IPS-18a (cell line): ENCODE measurements at regions not wholly inside any gene's neighbourhood (a gene's known extent, or its start where the extent isn't known, plus 50 kb on each side); places are given as distances from the start of the nearest gene placed in this dataset.
"Not testable (repeated sequence)": the region's sequence is repeated elsewhere in the genome, so short reads cannot be mapped to it uniquely, and the experiment has no call there.

Experiments used
- H3K27ac ChIP-seq: one replicate; pipeline ENCODE4 v1.5.1; 2013; ENCODE audit warnings: low read length
- H3K27me3 ChIP-seq: one replicate; pipeline ENCODE4 v1.6.1; 2013; ENCODE audit warnings: mild to moderate bottlenecking, low read length; ENCODE audit not compliant: control insufficient read depth, insufficient read depth
- H3K36me3 ChIP-seq: one replicate; pipeline ENCODE4 v1.6.1; 2013; ENCODE audit warnings: low read depth, low read length; ENCODE audit not compliant: control insufficient read depth
- H3K4me1 ChIP-seq: one replicate; pipeline ENCODE4 v1.6.1; 2013; ENCODE audit warnings: low read depth, low read length; ENCODE audit not compliant: control insufficient read depth
- H3K4me3 ChIP-seq: one replicate; pipeline ENCODE4 v1.5.1; 2013; ENCODE audit warnings: low read length
- H3K9ac ChIP-seq: one replicate; pipeline ENCODE4 v1.6.1; 2013; ENCODE audit warnings: mild to moderate bottlenecking, low read length, moderate library complexity
- H3K9me3 ChIP-seq: one replicate; pipeline ENCODE4 v1.6.1; 2013; ENCODE audit warnings: low read depth, low read length; ENCODE audit not compliant: control insufficient read depth

- no peaks in the 10 kb centered on the region for H3K36me3 ChIP-seq
- H3K9ac ChIP-seq, result no peak overlapping the region
- H3K4me1 ChIP-seq, result no peaks in the 10 kb centered on the region
- no peaks in the 10 kb centered on the region for H3K9me3 ChIP-seq
- no peak overlapping the region for H3K27ac ChIP-seq
- no peak overlapping the region for H3K4me3 ChIP-seq
- no peaks in the 10 kb centered on the region for H3K27me3 ChIP-seq
Observed at GRCh38 chr14:101088714-101089113, 185.2 kb upstream of the RTL1 start.

- not testable (repeated sequence) for H3K4me3 ChIP-seq, H3K9me3 ChIP-seq, H3K27me3 ChIP-seq, H3K36me3 ChIP-seq, H3K27ac ChIP-seq, H3K4me1 ChIP-seq, H3K9ac ChIP-seq
Observed at GRCh38 chr14:101090478-101090877, 187.0 kb upstream of the RTL1 start.

- Histone ChIP-seq H3K27ac (no peak overlapping the region), H3K9ac (no peak overlapping the region), H3K9me3 (no peaks in the 10 kb centered on the region), H3K27me3 (no peaks in the 10 kb centered on the region), H3K4me3 (no peak overlapping the region), H3K4me1 (no peaks in the 10 kb centered on the region), H3K36me3 (no peaks in the 10 kb centered on the region)
Observed at GRCh38 chr14:101090976-101091375, 187.5 kb upstream of the RTL1 start.

- not testable (repeated sequence) for H3K27ac ChIP-seq, H3K4me1 ChIP-seq, H3K9ac ChIP-seq
Observed at GRCh38 chr14:101094916-101095315, 191.4 kb upstream of the RTL1 start.

GRCh38 chr14:101096551-101096950 is 193.0 kb upstream of the RTL1 start:
- Histone ChIP-seq H3K4me1 (no peaks in the 10 kb centered on the region), H3K4me3 (no peak overlapping the region), H3K36me3 (no peaks in the 10 kb centered on the region), H3K27me3 (no peaks in the 10 kb centered on the region), H3K9ac (no peak overlapping the region), H3K9me3 (peaks cover 9% of the 10 kb centered on the region), H3K27ac (no peak overlapping the region)

More at GRCh38 chr14:101094916-101095315, 191.4 kb upstream of the RTL1 start:
- H3K9me3 ChIP-seq, H3K36me3 ChIP-seq, H3K27me3 ChIP-seq, H3K4me3 ChIP-seq: not testable (repeated sequence)

GRCh38 chr14:101097109-101097793 is 193.7 kb upstream of the RTL1 start:
- H3K4me1 ChIP-seq, result no peaks in the 10 kb centered on the region
- no peak overlapping the region for H3K9ac ChIP-seq
- H3K9me3 ChIP-seq, result peaks cover 9% of the 10 kb centered on the region
- H3K36me3 ChIP-seq, result no peaks in the 10 kb centered on the region
- H3K27ac ChIP-seq, result no peak overlapping the region
- no peaks in the 10 kb centered on the region for H3K27me3 ChIP-seq
- no peak overlapping the region for H3K4me3 ChIP-seq

- H3K36me3 ChIP-seq, result no peaks in the 10 kb centered on the region
- no peaks in the 10 kb centered on the region for H3K27me3 ChIP-seq
- H3K27ac ChIP-seq, result no peak overlapping the region
- H3K9me3 ChIP-seq, result peaks cover 9% of the 10 kb centered on the region
- no peak overlapping the region for H3K9ac ChIP-seq
- no peaks in the 10 kb centered on the region for H3K4me1 ChIP-seq
- no peak overlapping the region for H3K4me3 ChIP-seq
Observed at GRCh38 chr14:101098177-101098576, 194.7 kb upstream of the RTL1 start.

GRCh38 chr14:101098641-101099040 is 195.1 kb upstream of the RTL1 start:
- Histone ChIP-seq H3K4me3 (no peak overlapping the region), H3K36me3 (no peaks in the 10 kb centered on the region), H3K9ac (no peak overlapping the region), H3K27ac (no peak overlapping the region), H3K4me1 (no peaks in the 10 kb centered on the region), H3K9me3 (peaks cover 9% of the 10 kb centered on the region), H3K27me3 (no peaks in the 10 kb centered on the region)

GRCh38 chr14:101101456-101102056 is 198.0 kb upstream of the RTL1 start:
- Histone ChIP-seq H3K9me3 (peaks cover 9% of the 10 kb centered on the region), H3K9ac (no peak overlapping the region), H3K27ac (no peak overlapping the region)

GRCh38 chr14:101102875-101103274 is 199.4 kb upstream of the RTL1 start:
- H3K9ac ChIP-seq, result no peak overlapping the region
- H3K36me3 ChIP-seq, result no peaks in the 10 kb centered on the region
- H3K9me3 ChIP-seq, result peaks cover 9% of the 10 kb centered on the region
- H3K27ac ChIP-seq, result no peak overlapping the region
- H3K27me3 ChIP-seq, result no peaks in the 10 kb centered on the region
- no peaks in the 10 kb centered on the region for H3K4me1 ChIP-seq
- no peak overlapping the region for H3K4me3 ChIP-seq

More at GRCh38 chr14:101101456-101102056, 198.0 kb upstream of the RTL1 start:
- no peaks in the 10 kb centered on the region for H3K4me1 ChIP-seq
- H3K4me3 ChIP-seq, result no peak overlapping the region
- no peaks in the 10 kb centered on the region for H3K36me3 ChIP-seq
- H3K27me3 ChIP-seq, result no peaks in the 10 kb centered on the region

- Histone ChIP-seq H3K9me3 (peaks cover 9% of the 10 kb centered on the region), H3K4me1 (no peaks in the 10 kb centered on the region), H3K4me3 (no peak overlapping the region), H3K27ac (no peak overlapping the region), H3K9ac (no peak overlapping the region), H3K27me3 (no peaks in the 10 kb centered on the region), H3K36me3 (no peaks in the 10 kb centered on the region)
Observed at GRCh38 chr14:101103321-101103901, 199.9 kb upstream of the RTL1 start.

- Histone ChIP-seq H3K9me3 (peaks cover 8% of the 10 kb centered on the region), H3K36me3 (no peaks in the 10 kb centered on the region), H3K9ac (no peak overlapping the region), H3K4me3 (no peak overlapping the region), H3K27ac (no peak overlapping the region), H3K4me1 (no peaks in the 10 kb centered on the region), H3K27me3 (no peaks in the 10 kb centered on the region)
Observed at GRCh38 chr14:101104485-101104884, 201.0 kb upstream of the RTL1 start.
